Mucosa of stomach (tissue), 1 donor: ENCODE measurements at regions not wholly inside any gene's neighbourhood (a gene's known extent, or its start where the extent isn't known, plus 50 kb on each side); places are given as distances from the start of the nearest gene placed in this dataset.
"Not testable (repeated sequence)": the region's sequence is repeated elsewhere in the genome, so short reads cannot be mapped to it uniquely, and the experiment has no call there.

Experiments used
- H3K27me3 ChIP-seq: one replicate; pipeline ENCODE4 v1.7.0; 2013; ENCODE audit warnings: mild to moderate bottlenecking, low read length; ENCODE audit not compliant: control insufficient read depth, insufficient read depth
- H3K36me3 ChIP-seq: one replicate; pipeline ENCODE4 v1.7.0; 2013; ENCODE audit warnings: low read length; ENCODE audit not compliant: control insufficient read depth, insufficient read depth
- H3K4me1 ChIP-seq: one replicate; pipeline ENCODE4 v1.7.0; 2013; ENCODE audit warnings: mild to moderate bottlenecking, low read length; ENCODE audit not compliant: control insufficient read depth, insufficient read depth
- H3K4me3 ChIP-seq: one replicate; pipeline ENCODE4 v1.7.0; 2013; ENCODE audit warnings: low read length
- H3K9ac ChIP-seq: one replicate; pipeline ENCODE4 v1.7.0; 2013; ENCODE audit warnings: mild to moderate bottlenecking, low read length, moderate library complexity
- H3K9me3 ChIP-seq: one replicate; pipeline ENCODE4 v1.7.0; 2013; ENCODE audit warnings: mild to moderate bottlenecking, low read length, moderate library complexity; ENCODE audit not compliant: control insufficient read depth
- donor health status: Pancreatic carcinoma.

DNA sequence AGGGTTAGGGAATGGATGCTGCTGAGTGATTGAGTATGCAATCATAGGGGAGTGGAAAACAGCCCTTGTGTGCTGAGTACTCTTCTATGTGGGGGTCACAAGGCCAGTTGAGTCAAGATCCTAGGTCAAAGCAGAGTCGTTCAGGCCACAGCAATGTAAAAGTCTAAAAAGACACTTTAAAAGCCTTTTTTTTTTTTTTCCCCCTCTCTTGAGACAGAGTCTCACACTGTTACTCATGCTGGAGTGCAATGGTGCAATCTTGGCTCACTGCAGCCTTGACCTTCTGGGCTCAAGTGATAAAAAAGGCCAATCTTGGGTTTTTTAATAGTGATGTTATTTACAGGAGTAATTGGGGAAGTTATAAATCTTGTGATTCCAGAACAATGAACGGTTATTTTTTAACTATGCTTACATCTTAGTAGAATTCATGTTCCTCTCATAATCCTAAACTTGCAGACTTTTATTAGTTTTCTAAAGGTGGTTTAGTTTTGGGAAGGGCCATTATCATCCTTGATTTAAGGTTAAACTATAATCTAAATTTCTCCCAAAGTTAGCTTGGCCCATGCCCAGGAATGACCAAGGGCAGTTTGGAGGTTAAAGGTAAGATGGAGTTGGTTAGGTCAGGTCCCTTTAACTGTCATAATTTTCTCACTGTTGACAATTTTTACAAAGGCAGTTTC lies 82.2 kb upstream of the BMP2K start:
- Histone ChIP-seq H3K36me3 (no peaks in the 10 kb centered on the region), H3K4me3 (no peak overlapping the region), H3K9me3 (no peaks in the 10 kb centered on the region), H3K9ac (no peak overlapping the region), H3K4me1 (no peaks in the 10 kb centered on the region), H3K27me3 (no peaks in the 10 kb centered on the region)

DNA sequence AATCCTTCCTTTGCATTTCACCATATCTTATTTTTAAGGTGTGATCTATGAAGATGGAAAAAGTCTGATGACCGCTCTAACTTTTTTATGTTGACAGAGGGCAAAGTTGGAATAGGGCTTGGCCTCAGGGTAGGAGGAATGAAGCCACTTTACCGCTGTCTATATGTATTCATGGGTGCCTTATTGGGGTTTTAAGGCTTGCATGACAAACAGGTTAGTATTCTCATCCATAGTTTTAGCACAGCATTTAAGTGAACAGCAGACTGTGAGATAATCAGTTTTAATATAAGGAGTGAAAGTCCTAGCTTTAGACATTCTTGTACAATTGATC lies 81.7 kb upstream of the BMP2K start:
- H3K27me3 ChIP-seq = no peaks in the 10 kb centered on the region
- H3K9me3 ChIP-seq = no peaks in the 10 kb centered on the region
- H3K4me3 ChIP-seq = no peak overlapping the region

DNA sequence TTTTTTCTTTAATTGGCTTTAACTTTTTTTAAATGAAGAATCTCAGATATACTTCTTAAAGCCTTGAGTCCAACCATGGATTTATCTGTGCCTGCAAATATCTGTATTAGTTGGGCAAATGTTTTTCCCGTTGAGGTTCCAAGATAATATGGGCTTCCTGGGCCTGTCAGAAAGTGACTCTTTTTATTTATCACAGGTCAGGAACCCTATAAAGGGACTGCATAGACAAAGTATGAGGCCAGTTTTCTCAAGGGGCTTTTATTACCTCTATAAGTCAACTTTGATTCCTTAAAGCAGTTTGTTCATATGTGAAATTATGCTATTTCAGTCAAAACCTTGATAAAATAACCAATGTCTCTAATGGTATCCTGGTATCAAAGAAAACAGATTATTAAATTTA lies 80.2 kb upstream of the BMP2K start:
- H3K9me3 ChIP-seq = no peaks in the 10 kb centered on the region
- H3K36me3 ChIP-seq = no peaks in the 10 kb centered on the region
- H3K4me1 ChIP-seq = no peaks in the 10 kb centered on the region
- H3K27me3 ChIP-seq = no peaks in the 10 kb centered on the region
- H3K9ac ChIP-seq = no peak overlapping the region
- no peak overlapping the region for H3K4me3 ChIP-seq

More for the DNA sequence above, 81.7 kb upstream of the BMP2K start:
- Histone ChIP-seq H3K9ac (no peak overlapping the region), H3K4me1 (no peaks in the 10 kb centered on the region), H3K36me3 (no peaks in the 10 kb centered on the region)

DNA sequence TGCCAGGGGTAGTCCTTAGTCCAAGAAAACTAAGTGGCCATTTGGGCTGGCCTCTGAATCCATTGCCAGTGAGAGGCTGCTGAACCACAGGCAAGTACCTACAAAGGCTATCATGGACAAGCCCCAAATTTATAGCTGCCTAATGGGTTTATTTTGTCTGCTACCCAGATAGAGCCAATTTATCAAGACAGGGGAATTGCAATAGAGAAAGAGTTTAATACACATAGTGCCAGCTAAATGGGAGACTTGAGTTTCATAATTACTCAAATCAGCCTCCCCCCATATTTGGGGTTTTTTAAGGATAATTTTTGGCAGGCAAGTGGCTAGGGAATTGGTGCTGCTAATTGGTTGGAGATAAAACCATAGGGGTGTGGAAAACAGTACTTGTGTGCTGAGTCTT lies 73.1 kb upstream of the BMP2K start:
- no peaks in the 10 kb centered on the region for H3K27me3 ChIP-seq
- peaks cover 9% of the 10 kb centered on the region for H3K4me1 ChIP-seq
- H3K4me3 ChIP-seq = no peak overlapping the region
- H3K9ac ChIP-seq = no peak overlapping the region
- H3K9me3 ChIP-seq = no peaks in the 10 kb centered on the region
- no peaks in the 10 kb centered on the region for H3K36me3 ChIP-seq

DNA sequence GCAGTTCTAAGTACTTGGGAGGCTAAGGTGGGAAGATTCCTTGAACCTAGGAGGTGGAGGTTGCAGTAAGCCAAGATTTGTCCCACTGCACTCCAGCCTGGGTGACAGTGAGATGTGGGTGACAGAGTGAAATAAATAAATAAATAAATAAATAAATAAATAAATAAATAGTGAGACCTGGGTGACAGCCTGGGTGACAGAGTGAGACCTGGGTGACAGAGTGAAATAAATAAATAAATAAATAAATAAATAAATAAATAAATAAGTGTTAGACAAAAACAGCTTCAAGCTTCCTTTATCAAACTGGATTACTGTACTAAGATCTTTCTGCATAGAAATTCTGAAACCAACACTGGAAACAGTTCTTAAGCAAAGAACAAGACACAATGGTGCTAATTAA lies 71.8 kb upstream of the BMP2K start:
- no peaks in the 10 kb centered on the region for H3K27me3 ChIP-seq
- no peak overlapping the region for H3K4me3 ChIP-seq
- peaks cover 9% of the 10 kb centered on the region for H3K4me1 ChIP-seq
- no peaks in the 10 kb centered on the region for H3K9me3 ChIP-seq
- no peaks in the 10 kb centered on the region for H3K36me3 ChIP-seq
- H3K9ac ChIP-seq = no peak overlapping the region

DNA sequence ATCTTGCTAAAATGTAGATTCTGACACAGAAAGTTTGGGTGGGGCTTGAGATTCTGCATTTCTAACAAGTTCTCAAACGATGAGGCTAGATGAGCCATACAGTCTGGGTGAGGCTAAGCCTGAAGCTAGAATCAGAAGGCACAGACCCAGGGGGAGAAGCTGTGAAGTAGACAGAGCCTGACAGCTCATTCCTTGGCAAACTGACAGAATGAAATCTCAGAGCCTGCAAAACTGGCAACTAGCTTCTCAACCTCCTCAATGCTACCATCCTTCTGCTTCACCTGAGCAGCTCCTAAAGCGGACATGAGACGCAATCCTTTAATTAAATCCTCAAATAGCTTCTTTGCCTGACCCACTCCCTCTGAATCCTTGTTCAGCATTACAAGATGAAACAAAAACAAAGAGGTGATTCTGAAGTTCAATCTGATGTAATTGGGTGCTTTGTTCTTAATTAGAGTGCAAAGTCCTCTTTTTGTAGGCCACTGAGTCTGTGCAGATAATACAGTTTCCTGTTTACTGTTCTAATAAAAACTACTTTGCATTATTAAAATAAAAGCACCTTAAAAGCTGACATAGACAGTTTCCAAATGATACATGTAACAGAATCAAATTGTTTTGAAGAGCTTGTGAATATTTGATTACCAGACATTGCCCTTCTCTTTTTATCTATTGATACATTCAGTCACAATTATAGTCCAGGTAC lies 71.0 kb upstream of the BMP2K start:
- Histone ChIP-seq H3K27me3 (no peaks in the 10 kb centered on the region), H3K9me3 (no peaks in the 10 kb centered on the region), H3K36me3 (no peaks in the 10 kb centered on the region), H3K9ac (no peak overlapping the region), H3K4me1 (peaks cover 9% of the 10 kb centered on the region), H3K4me3 (no peak overlapping the region)

DNA sequence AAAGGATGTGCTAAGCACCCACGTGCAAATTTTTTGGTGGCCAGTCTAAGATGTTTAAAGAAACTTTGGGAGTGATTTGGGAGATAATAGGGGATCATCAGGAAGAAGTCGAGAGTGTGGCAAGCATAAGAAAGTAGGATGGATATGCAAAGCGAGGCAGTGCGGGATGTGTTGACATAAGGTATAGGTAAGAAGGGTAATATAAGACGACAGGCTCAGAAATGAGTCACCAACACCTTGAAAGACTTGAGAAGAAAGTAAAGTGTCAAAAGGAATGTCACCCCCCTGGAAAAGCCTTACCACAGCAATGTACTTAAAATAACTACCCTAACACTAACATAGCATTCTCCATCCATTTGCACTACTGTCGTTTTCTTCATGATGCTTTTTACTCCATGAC lies 69.8 kb upstream of the BMP2K start:
- no peaks in the 10 kb centered on the region for H3K36me3 ChIP-seq
- H3K4me3 ChIP-seq = no peak overlapping the region
- no peak overlapping the region for H3K9ac ChIP-seq
- H3K4me1 ChIP-seq = peaks cover 9% of the 10 kb centered on the region
- no peaks in the 10 kb centered on the region for H3K9me3 ChIP-seq
- no peaks in the 10 kb centered on the region for H3K27me3 ChIP-seq

DNA sequence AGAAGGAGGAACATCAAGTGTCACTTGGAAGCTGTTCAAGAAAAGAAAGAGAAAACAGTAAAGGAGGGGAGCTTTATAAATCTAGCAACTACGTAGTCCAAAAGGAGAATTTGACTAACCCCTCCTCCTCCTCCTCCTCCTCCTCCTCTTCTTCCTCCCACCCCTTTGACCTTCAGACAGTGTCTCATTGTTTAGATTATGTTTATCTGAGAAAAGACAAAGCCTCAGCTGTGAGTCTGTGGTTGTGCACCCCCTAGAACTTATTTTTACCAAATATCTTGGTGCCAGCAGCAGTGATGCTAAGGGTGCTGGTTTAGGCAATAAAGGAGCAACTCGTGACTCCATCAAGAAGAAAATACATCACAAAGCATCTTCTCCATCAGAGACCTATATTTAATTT lies 68.9 kb upstream of the BMP2K start:
- Histone ChIP-seq H3K9me3 (no peaks in the 10 kb centered on the region), H3K9ac (no peak overlapping the region), H3K4me1 (peaks cover 9% of the 10 kb centered on the region), H3K4me3 (no peak overlapping the region), H3K36me3 (no peaks in the 10 kb centered on the region), H3K27me3 (no peaks in the 10 kb centered on the region)

DNA sequence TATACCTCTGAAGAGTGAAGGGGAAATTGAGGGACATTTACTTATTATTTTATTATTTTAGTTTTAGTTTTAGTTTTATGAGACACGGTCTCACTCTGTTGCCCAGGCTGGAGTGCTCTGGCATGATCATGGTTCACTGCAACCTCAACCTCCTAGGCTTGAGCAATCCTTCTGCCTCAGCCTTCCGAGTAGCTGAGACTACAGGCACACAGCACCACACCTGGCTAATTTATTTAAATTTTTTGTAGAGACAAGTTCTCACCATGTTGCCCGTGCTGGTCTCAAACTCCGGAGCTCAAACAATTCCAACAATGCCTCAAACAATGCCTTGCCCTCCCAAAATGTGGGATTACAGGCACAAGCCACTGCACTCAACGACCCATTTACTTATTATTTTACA lies 68.4 kb upstream of the BMP2K start:
- Histone ChIP-seq H3K4me1 (peaks cover 9% of the 10 kb centered on the region), H3K9me3 (no peaks in the 10 kb centered on the region), H3K27me3 (no peaks in the 10 kb centered on the region), H3K9ac (no peak overlapping the region), H3K4me3 (no peak overlapping the region), H3K36me3 (no peaks in the 10 kb centered on the region)

DNA sequence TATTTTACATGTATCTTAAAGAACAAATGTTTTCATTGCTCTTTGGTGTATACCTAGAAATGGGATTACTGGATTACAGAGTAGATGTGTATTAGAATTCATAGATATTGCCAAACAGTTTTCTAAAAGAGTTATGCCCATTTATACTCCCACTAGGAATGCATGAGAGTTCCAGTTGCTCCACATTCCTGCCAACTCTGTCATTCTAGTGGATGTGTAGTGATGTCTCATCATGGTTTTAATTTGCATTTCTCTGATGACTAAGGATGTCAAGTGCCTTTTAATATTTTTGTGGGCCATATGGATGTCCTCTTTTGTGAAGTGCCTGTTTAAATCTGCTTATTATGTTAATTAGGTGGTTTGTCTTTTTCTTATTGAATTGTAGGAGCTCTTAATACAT lies 65.6 kb upstream of the BMP2K start:
- Histone ChIP-seq H3K27me3 (no peaks in the 10 kb centered on the region), H3K9me3 (no peaks in the 10 kb centered on the region), H3K36me3 (no peaks in the 10 kb centered on the region), H3K4me3 (no peak overlapping the region), H3K9ac (no peak overlapping the region), H3K4me1 (peaks cover 2% of the 10 kb centered on the region)

DNA sequence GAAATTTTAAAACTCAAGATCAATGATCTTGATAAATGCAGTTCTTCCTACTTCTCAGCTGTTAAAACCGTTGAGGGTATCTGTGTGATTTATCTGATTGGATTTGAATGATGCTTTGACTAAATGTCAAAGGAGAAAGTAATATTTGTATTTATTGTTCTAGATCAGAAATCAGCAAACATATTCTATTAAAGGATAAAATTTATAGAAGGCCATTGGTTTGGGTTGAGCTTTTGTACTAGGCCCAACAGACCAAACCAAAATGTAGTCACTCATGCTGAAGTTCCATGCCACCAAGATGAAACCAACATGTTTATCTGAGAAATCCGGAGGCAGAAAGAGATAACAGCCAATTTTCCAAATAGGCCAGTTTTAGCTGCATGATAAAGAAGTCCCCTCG lies 64.5 kb upstream of the BMP2K start:
- Histone ChIP-seq H3K4me1 (no peaks in the 10 kb centered on the region), H3K27me3 (no peaks in the 10 kb centered on the region), H3K9ac (no peak overlapping the region), H3K9me3 (no peaks in the 10 kb centered on the region), H3K36me3 (no peaks in the 10 kb centered on the region), H3K4me3 (no peak overlapping the region)

DNA sequence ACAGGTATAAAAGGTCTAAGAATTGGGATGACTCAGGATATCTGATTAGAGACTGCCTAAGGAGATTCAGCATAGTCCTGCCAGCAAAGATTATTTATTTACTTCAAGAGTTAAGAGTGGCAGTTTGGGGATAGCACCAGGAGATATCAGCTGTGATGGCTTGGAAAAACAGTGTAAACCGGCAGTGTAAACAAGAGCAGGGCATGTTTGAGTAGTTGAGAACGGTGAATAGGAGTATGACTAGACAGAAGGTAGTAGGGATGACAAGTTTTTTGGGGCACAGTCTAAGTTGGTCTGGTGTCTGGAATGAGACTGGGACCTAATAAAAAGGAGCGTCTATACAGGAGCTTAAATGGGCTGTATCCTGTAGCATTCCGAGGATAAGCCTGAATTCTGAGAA lies 61.6 kb upstream of the BMP2K start:
- not testable (repeated sequence) for H3K36me3 ChIP-seq, H3K27me3 ChIP-seq, H3K9ac ChIP-seq, H3K4me3 ChIP-seq, H3K4me1 ChIP-seq, H3K9me3 ChIP-seq

DNA sequence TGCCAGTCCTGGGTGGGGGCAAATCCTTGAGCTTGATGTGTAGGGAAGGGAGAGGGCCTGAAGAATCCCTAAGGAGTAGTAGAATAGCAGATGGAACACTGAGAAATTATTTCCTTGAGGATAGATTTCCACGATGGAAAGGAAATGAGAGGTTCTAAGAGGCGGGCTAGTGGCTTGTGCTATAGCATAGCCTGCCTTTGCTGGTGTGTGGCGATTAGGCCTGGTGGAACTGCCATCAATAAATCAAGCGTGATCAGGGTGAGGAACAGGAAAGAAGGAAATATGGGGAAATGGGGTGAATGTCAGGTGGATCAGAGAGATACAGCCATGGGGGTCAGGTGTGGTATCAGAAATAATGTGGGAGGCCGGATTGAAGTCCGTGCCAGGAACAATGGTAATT lies 60.8 kb upstream of the BMP2K start:
- H3K4me1 ChIP-seq, H3K36me3 ChIP-seq, H3K4me3 ChIP-seq, H3K9ac ChIP-seq, H3K27me3 ChIP-seq, H3K9me3 ChIP-seq: not testable (repeated sequence)
